Ishikawa (cell line): ENCODE measurements at regions not wholly inside any gene's neighbourhood (a gene's known extent, or its start where the extent isn't known, plus 50 kb on each side); places are given as distances from the start of the nearest gene placed in this dataset.

Experiments used
- CEBPB ChIP-seq: IDR thresholded peaks from 2 replicates; pipeline ENCODE4 v1.6.1; 2012
- CREB1 ChIP-seq: IDR thresholded peaks from 2 replicates; pipeline ENCODE4 v1.6.1; 2012; ENCODE audit warnings: low read depth
- EGR1 ChIP-seq: IDR thresholded peaks from 2 replicates; pipeline ENCODE4 v1.6.1; 2012
- EP300 ChIP-seq: IDR thresholded peaks from 2 replicates; pipeline ENCODE4 v1.6.1; 2012; ENCODE audit warnings: borderline replicate concordance
- FOXM1 ChIP-seq: IDR thresholded peaks from 2 replicates; pipeline ENCODE4 v1.6.1; 2012; ENCODE audit warnings: low read depth, borderline replicate concordance
- MAX ChIP-seq: IDR thresholded peaks from 2 replicates; pipeline ENCODE4 v1.6.1; 2012
- NFIC ChIP-seq: IDR thresholded peaks from 2 replicates; pipeline ENCODE4 v1.6.1; 2012
- RAD21 ChIP-seq: IDR thresholded peaks from 2 replicates; pipeline ENCODE4 v1.6.1; 2012; ENCODE audit warnings: low read depth
- REST ChIP-seq: IDR thresholded peaks from 2 replicates; pipeline ENCODE4 v1.6.1; 2012; ENCODE audit warnings: low read depth, mild to moderate bottlenecking
- TAF1 ChIP-seq: IDR thresholded peaks from 2 replicates; pipeline ENCODE4 v1.6.1; 2012; ENCODE audit warnings: low read depth, mild to moderate bottlenecking
- TCF12 ChIP-seq: IDR thresholded peaks from 2 replicates; pipeline ENCODE4 v1.6.1; 2012; ENCODE audit warnings: low read depth
- TEAD4 ChIP-seq: IDR thresholded peaks from 2 replicates; pipeline ENCODE4 v1.6.1; 2012
- USF1 ChIP-seq: IDR thresholded peaks from 2 replicates; pipeline ENCODE4 v1.6.1; 2012
- YY1 ChIP-seq: IDR thresholded peaks from 2 replicates; pipeline ENCODE4 v1.6.1; 2012; ENCODE audit warnings: low read depth
- ZBTB7A ChIP-seq: IDR thresholded peaks from 2 replicates; pipeline ENCODE4 v1.6.1; 2012; ENCODE audit warnings: low read depth

DNA sequence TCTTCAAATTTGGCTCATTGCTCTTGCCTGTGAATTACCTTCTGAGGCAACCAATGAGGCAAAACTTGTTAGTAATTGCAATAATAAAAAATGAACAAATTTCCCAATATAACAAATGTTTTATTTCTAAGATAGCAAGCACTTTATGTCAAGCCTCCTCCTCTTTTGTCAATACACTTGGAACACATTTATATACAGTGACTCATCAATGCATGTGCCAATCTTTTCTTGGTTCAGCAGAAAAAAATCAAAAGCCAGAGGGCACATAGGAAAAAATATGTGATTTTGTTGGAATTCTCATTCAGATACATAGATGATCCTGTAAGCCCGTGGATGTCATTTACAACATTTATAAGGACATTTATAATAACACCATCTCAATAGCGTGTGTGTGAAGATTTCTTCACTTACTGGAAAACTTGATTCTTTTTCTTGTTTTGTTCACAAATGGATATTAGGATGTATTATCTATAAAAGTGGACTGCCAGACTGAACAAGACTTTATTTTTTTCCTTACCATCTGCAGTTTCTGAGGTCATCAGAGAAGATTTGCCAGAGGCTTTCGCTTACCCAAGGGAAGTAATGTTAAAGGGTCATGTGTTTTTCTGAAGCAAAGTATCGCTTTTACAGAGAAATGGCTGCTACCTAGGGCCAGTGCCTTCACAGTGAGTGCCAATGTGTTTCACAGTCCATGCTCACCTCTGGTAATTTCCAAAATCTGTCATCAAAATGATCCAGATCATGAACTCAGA, 645.7 kb upstream of the PTBP2 start:
- TF ChIP-seq CEBPB = no peak
- no peak for TF ChIP-seq FOXM1
- TF ChIP-seq EGR1 = no peak
- TF ChIP-seq ZBTB7A = no peak
- no peak for TF ChIP-seq NFIC
- TF ChIP-seq CREB1 = no peak

GRCh38 chr1:96076589-96076988, 645.0 kb upstream of the PTBP2 start:
- TF ChIP-seq CREB1 (no peak), TAF1 (no peak), TEAD4 (no peak), ZBTB7A (no peak), FOXM1 (no peak)

DNA sequence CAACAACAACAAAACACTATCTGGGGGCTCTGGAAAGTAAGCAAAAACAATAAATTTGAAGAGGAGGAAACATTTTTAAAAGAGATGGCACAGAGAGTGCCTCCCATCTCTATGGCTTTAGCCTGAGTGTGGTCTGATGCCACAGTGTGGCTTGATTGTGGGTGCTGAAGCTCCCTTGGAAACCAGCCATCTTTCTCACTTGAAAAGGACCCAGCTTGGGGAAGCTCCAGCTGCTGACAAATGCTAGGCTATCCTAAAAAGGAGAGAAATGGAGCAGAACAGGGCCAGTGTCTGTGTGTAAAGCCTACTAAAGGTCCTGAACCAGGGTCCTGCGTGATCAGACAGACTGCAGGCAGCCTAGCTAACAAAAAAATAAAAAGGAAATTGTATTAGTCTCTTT, 642.0 kb upstream of the PTBP2 start:
- TF ChIP-seq FOXM1 (no peak), REST (no peak), CREB1 (no peak), NFIC (no peak), YY1 (no peak), TAF1 (no peak), TEAD4 (no peak), MAX (no peak), USF1 (no peak), EGR1 (no peak), ZBTB7A (no peak), TCF12 (no peak), RAD21 (no peak)

DNA sequence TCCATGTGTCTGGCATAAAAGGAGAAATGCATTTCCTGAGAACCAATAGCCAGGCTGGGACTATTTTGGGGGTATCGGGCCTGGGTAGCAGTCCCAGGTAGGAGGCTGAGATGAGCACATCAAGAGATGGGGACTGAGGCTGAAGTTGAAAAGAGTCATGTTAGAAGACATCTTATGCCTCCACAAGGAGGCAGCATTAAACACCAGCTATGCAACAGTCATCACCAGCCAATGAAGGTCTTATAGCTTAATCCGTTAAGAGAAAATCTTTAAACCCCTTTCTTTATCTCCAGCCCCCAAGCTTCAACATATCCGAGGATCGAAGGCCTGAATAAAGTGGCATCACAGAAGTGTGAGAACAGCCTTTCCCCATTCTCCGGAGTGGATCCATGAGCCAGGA, 640.7 kb upstream of the PTBP2 start:
- TF ChIP-seq TAF1 = no peak
- TF ChIP-seq FOXM1 = no peak
- TF ChIP-seq CREB1 = no peak
- TF ChIP-seq YY1 = no peak
- TF ChIP-seq RAD21 = no peak
- TF ChIP-seq EP300 = no peak
- TF ChIP-seq MAX = no peak
- TF ChIP-seq ZBTB7A = no peak
- no peak for TF ChIP-seq TEAD4
- TF ChIP-seq TCF12 = no peak
- no peak for TF ChIP-seq REST
- TF ChIP-seq USF1 = no peak

DNA sequence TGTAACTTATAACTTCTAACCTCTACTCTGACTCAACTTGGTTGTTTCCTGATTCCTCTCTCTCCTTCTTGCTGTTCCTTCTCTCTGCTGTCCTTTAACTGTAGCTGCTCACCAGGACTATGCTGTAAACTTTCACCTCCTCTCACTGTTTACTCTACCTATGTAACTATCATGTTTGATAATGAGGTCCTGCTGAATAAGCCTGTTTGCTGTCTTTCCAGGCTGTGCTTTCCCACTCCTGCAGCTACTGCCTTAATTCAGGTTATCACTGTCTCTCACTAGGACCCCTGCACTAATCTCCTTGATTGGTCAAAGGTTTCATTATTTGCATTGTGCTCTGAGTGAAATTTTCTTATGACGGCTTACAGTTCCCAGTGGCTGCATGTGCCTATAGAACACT, 633.9 kb upstream of the PTBP2 start:
- TF ChIP-seq FOXM1 = no peak
- TF ChIP-seq NFIC = no peak

DNA sequence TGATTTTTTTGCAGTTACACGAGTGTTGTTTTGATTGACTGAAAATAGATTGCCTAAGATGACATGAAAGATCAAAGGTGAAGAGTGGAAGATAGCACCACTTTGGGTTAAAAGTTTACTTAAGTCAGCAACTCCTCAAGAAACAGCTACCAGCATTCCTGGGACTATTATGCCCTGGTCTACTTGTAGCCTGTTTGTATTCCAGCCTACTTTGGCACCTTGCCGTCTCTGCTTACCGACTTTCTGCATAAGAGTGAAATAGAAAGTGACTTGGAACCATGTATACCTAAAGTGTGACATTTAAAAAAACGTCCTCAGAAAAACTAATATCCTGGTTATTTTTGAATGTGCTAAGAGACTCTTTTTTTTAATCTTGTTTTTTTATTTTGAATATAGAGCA, 631.5 kb upstream of the PTBP2 start:
- no peak for TF ChIP-seq CEBPB
- TF ChIP-seq NFIC = no peak
- TF ChIP-seq CREB1 = no peak
- no peak for TF ChIP-seq REST
- TF ChIP-seq FOXM1 = no peak
- TF ChIP-seq ZBTB7A = no peak
- no peak for TF ChIP-seq TAF1
- TF ChIP-seq USF1 = no peak
- no peak for TF ChIP-seq TCF12
- TF ChIP-seq MAX = no peak
- TF ChIP-seq EGR1 = no peak
- no peak for TF ChIP-seq YY1
- no peak for TF ChIP-seq RAD21
- TF ChIP-seq EP300 = no peak
- no peak for TF ChIP-seq TEAD4
